Middle frontal gyrus (tissue), 1 donor: ENCODE measurements at regions not wholly inside any gene's neighbourhood (a gene's known extent, or its start where the extent isn't known, plus 50 kb on each side); places are given as distances from the start of the nearest gene placed in this dataset.

Source experiments
- DNase-seq: peaks from one replicate; pipeline ENCODE4 v3.0.0-alpha.2; 2015; ENCODE audit warnings: low spot score; ENCODE audit errors: extremely low spot score

DNA sequence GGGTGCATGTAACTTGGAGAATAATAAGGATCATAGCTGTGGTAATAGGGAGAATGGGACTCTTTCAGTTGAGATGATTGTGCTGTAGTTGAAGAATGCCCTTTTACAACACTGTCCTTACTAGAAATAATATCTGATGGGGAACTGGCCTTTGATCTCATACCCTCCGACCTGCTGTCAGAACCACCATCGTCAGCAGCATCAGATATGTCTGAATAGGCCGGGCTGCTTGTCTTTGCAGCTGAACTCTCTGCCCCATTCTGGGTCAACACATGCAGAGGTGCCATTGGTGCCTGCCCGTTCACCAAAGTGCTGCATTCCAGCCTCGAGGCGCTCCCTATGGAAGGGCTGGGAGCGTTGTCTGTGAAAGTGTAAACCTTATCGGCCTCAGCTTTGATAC is 99.1 kb downstream of the ZNF608 start:
- no peak for DNase-seq

GRCh38 chr5:124645396-124645795 is 101.0 kb downstream of the ZNF608 start:
- no peak for DNase-seq

GRCh38 chr5:124644582-124644981 is 101.9 kb downstream of the ZNF608 start:
- DNase-seq, result no peak

DNA sequence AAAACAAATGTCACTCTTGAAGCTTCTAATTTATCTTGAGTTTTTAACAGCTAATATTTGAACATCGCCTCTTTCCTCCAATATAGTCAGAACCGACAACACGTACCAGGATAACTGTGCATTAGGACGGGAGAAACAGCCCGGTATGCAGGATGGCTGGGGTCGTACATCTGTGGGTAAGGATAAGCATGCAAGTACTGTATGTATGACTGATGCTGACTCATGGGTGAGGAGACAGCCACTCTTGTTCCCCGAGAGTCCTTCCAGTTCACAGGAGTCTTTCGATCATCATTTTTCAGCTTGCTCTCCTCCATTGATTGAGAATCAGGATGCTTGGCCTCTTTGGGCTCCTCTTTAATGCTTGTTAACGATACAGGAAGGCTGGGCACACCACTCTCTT is 102.3 kb downstream of the ZNF608 start:
- DNase-seq, result no peak

- no peak for DNase-seq
Observed at GRCh38 chr5:124643336-124643735, 103.1 kb downstream of the ZNF608 start.

- no peak for DNase-seq
Observed at GRCh38 chr5:124642151-124642550, 104.3 kb downstream of the ZNF608 start.

DNA sequence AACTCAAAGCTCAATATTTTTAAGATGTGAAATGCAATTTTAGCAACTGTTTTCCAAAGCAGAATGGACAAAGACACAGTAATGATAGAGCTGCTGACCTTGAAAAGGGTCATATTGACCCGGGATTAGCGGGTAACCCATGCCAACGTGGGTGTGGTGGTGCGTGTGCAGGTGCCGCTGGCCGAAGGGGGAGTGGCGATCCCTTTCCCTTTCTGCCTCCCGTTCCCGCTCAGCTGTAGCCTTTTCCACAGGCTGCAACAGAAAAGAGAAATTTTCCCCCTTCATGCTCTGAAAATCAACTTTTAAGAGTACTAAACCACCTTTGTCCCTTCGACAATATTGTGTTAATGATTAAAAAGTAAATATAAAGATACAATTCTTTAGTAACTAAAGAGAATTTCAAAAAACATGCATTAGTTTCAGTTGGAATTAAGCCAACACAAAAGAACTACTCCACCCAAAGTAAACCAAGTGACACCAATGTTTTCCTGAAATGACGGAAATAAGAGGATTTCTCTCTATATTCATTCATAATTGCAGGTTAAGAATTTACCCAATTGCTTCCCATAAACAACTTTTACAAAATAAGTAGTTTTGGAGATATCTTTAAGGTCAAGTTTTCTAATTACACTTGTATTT is 105.2 kb downstream of the ZNF608 start:
- DNase-seq, result no peak

GRCh38 chr5:124639095-124639665 is 107.3 kb downstream of the ZNF608 start:
- DNase-seq, result no peak

- no peak for DNase-seq
Observed at GRCh38 chr5:124637011-124637410, 109.4 kb downstream of the ZNF608 start.

DNA sequence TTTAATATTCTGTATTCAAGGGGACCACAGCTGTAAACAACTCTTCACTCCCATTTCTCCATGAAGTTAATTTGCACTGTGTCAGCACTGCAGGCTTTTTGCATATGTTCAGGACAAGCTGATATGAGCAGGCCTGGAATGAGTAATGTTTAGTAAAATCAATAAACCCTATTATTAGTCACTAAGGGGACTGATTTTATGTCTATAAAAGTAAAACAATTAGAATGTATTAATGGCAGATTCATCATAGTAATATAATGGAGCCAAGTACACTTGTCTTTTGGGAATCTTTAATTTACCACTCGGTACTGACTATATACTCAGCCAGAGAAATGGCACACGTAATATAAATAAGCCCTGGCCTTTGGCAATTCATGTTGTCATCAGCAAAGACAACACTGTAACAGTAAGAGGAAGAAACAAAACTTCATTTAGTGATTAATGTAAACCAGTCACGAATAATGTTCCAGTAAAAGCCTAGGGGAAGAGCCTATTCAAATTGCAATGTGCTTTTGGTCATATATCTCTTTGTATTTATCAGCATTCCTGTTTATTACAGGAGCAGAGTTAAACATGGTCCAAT is 111.6 kb downstream of the ZNF608 start:
- DNase-seq, result no peak

DNA sequence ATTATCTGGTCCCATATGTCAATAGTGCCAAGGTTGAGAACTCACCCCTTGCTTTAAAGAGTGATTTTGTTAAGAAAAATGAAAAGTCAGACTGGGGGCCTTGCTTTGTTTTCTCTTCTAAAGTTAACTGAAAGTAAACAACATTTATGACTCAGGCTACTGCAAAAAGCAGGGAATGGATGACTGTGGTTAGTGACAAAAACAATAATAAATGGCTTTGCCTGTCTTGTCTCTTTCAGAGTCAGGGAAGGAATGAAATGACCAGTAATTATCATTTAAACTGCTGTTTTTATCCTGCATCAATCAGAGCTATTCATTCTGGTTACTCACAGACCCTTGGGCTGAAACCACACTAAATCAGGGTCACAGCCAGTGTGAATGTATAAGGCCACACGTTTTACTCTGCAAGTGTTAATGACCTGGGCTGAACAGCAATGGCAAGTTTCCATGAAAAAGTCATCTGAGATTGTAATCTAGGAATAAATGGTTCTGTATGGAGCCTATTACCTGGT is 112.2 kb downstream of the ZNF608 start:
- no peak for DNase-seq

DNA sequence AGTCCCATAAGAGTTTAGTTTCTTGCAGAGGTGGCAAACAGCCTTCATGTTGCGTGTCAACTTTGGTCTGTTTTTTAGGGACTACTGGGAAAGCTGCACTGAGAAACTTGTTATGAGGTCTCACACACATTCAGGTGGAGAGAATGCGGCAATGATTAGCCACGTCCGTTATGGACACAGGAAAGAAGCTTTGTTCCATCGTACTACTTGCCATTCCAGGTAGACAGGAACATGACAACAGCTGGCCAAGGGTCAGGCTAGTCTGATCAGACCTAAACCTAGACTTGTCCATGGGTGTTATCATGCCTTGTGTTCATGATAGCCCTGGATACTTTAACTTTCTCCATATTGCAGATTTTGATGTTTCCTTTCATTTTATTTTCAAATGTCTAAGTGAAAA is 113.2 kb downstream of the ZNF608 start:
- no peak for DNase-seq

GRCh38 chr5:124631874-124632550 is 114.4 kb downstream of the ZNF608 start:
- DNase-seq, result no peak

- no peak for DNase-seq
Observed at GRCh38 chr5:124630767-124631704, 115.4 kb downstream of the ZNF608 start.

- DNase-seq, result no peak
Observed at GRCh38 chr5:124628721-124629596, 117.5 kb downstream of the ZNF608 start.

DNA sequence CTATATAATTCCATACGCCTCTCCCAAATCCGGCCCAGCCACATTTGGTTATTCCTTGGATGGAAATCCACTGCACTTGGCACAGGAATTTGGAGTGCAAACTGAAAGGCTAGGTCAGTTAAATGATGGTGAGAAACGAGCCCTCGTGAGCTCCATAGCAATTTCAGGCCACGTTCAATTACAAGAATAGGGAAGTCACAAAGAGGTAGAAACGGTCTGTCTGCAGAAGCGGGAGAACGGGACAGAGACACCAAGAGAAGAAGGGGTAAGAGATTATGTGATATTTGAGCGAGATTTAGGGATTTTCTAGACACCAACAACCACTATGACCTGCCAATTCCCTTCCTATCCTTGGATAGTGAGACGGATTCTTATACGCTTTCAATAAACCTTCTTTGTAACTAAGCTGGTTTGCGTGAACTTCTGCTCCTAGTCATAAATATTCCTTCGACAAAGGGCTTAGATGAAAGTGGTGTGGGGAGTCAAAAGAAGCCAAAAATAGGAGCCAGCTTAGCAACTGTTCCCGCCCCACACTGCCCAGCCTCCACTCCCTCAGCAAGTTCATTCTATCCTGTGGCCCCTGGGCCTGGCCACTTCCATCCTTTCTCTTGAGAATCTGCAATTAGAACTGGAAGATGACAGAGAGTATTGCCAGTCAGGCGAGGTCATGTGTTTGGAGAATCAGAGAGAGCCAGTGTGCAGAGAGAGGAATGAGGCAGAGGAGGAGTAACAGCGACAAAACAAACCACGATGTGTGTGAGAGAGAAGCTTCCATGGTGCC is 118.4 kb downstream of the ZNF608 start:
- no peak for DNase-seq

DNA sequence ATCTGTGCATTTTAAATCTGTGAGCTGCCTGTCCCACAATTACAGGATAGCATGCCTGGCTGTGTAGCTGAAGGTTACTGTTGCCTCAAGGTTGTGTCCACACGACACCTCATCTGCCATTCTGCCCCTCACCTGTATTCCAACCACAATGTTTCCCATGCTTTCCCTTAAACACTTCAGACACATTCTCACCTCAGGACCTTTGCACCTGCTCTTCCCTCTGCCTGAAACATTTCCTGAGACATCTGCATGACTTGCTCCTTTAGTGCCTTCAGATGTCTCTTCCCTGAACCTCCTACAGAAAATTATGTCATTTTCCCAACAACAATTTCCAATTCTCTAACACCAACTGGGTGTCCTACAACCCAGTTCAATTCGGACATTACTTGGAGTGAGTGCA is 120.4 kb downstream of the ZNF608 start:
- no peak for DNase-seq

GRCh38 chr5:124623265-124623664 is 123.2 kb downstream of the ZNF608 start:
- DNase-seq, result no peak

GRCh38 chr5:124622851-124623250 is 123.6 kb downstream of the ZNF608 start:
- DNase-seq, result no peak
